ENCODE measurements at regions not wholly inside any gene's neighbourhood (a gene's known extent, or its start where the extent isn't known, plus 50 kb on each side); places are given as distances from the start of the nearest gene placed in this dataset.

DNA sequence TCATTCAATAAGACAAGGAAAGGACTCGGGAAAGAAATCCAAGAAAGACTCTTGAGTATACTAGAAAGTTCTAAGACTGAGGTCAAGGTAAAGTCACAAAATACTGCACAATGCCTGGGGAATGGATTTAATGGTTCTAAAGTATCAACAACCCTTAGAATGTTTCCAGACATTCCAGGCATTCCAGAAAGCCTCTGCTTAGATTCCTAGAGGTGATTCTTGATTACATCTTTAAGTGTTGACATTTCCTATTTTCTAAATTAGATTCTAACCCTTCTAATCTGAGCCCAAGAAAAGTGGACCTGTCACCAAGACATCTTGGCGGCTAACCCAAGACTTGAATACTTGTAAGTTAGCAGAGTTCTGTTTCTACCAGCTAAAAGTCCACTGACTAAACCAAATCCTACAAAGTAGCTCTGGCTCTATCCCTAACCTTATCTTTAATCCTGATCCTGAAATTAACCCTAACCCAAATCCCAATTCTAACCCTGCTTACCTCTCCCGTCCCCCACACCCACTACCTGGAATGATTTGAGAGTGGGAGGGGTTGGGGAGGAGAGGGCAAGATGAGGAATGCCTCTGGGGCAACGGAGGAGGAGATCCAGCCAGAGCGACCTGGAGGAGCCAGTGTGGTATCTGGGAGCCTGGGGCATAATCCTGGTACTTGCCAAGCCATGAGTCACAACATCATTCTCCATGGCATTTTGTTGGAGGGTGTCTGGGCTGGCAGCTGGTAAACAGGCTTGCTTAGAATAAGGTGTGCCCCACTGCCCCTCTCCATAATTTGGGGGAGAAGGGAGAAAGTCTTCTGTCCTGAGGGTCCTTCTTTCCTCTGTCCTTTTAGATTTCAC lies 93.4 kb upstream of the HOXC13 start:
- TF ChIP-seq, protein P1, sequence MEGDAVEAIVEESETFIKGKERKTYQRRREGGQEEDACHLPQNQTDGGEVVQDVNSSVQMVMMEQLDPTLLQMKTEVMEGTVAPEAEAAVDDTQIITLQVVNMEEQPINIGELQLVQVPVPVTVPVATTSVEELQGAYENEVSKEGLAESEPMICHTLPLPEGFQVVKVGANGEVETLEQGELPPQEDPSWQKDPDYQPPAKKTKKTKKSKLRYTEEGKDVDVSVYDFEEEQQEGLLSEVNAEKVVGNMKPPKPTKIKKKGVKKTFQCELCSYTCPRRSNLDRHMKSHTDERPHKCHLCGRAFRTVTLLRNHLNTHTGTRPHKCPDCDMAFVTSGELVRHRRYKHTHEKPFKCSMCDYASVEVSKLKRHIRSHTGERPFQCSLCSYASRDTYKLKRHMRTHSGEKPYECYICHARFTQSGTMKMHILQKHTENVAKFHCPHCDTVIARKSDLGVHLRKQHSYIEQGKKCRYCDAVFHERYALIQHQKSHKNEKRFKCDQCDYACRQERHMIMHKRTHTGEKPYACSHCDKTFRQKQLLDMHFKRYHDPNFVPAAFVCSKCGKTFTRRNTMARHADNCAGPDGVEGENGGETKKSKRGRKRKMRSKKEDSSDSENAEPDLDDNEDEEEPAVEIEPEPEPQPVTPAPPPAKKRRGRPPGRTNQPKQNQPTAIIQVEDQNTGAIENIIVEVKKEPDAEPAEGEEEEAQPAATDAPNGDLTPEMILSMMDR (IDR thresholded peaks at IDR 0.05; ENCODE audit: low read depth, low read length) = no peak
- no peak for DNase-seq (ENCODE audit: low read depth, low spot score)
- Histone ChIP-seq H3K27ac (ENCODE audit: low read depth, low read length) (no peak overlapping the region), H3K27me3 (ENCODE audit: control insufficient read depth, insufficient read depth, low read length) (peaks cover 37% of the 10 kb centered on the region), H3K4me3 (ENCODE audit: low read depth, low read length) (no peak overlapping the region), H3K9me3 (ENCODE audit: control insufficient read depth, insufficient read depth, low read length) (no peaks in the 10 kb centered on the region)
- POLR2A ChIA-PET = no interaction called here
- CTCF ChIA-PET = no interaction called here

DNA sequence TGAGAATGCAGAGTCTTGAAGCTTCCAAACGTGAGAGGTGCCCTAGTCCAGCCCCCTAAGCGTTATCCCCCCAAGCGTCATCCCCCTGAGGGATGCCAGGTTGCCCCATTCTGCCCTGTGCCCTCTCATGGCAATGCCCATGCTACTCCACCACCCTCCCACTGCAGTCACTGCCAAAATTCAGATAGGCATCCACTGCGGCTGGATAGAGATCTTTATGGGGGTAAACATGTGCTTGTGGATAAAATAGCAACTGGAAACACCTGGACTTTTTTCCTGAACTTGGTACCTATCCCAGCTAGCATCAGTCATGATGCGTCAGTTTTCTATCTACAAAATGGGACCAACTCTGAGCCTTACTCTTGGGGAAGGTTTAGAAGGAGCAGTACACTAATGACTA lies 92.7 kb upstream of the HOXC13 start:
- no peak for DNase-seq (ENCODE audit: low read depth, low spot score)
- H3K27ac ChIP-seq (ENCODE audit: low read depth, low read length) = no peak overlapping the region
- CTCF ChIA-PET = no interaction called here
- H3K4me3 ChIP-seq (ENCODE audit: low read depth, low read length) = no peak overlapping the region
- POLR2A ChIA-PET = no interaction called here
- H3K9me3 ChIP-seq (ENCODE audit: control insufficient read depth, insufficient read depth, low read length) = no peaks in the 10 kb centered on the region
- H3K27me3 ChIP-seq (ENCODE audit: control insufficient read depth, insufficient read depth, low read length) = peaks cover 39% of the 10 kb centered on the region
- TF ChIP-seq, protein P1 (IDR thresholded peaks at IDR 0.05; ENCODE audit: low read depth, low read length) = no peak

DNA sequence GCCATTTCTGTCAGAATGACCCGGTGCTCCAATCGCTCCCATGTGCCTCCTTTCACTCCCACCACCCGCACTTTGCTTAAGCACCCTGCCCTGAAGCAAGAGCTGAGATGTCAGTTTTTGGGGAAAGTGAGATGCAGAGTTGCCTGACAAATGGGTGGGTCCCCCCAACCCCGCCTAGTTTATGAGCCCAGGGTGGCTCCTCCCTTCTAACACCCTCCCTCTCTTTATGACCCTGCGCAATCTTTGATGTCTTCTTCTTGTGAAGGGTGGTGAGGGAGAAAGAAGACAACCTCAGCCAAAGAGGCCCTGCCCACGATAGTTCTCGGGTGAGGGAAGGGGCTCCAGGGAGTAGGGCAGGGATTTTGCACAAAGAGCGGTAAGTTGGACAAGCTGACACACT lies 89.5 kb upstream of the HOXC13 start:
- Histone ChIP-seq H3K27ac (ENCODE audit: low read depth, low read length) (no peak overlapping the region), H3K27me3 (ENCODE audit: control insufficient read depth, insufficient read depth, low read length) (peaks cover 26% of the 10 kb centered on the region), H3K9me3 (ENCODE audit: control insufficient read depth, insufficient read depth, low read length) (no peaks in the 10 kb centered on the region), H3K4me3 (ENCODE audit: low read depth, low read length) (no peak overlapping the region)
- ChIA-PET POLR2A (no interaction called here), CTCF (no interaction called here)
- no peak for DNase-seq (ENCODE audit: low read depth, low spot score)
- TF ChIP-seq, protein P1 (IDR thresholded peaks at IDR 0.05; ENCODE audit: low read depth, low read length) = no peak

DNA sequence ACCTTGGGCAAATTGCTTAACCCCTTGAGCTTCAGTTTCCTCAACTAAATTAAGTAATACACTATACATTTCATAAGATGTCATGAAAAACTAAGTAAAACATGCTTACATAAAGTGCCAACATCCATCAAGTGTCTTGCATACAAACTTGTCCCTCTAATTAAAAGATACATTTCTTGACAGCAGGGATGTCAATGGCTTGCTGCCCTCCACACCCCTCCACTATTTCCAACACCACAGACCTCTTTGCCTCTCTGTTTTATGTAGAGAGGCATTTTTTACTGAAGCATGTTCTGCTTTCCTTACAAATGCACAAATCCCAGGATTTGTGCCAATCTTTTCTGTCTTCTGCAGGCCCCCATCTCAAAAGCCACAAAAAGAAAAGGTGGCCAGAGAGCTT lies 89.0 kb upstream of the HOXC13 start:
- H3K27me3 ChIP-seq (ENCODE audit: control insufficient read depth, insufficient read depth, low read length) = peaks cover 26% of the 10 kb centered on the region

DNA sequence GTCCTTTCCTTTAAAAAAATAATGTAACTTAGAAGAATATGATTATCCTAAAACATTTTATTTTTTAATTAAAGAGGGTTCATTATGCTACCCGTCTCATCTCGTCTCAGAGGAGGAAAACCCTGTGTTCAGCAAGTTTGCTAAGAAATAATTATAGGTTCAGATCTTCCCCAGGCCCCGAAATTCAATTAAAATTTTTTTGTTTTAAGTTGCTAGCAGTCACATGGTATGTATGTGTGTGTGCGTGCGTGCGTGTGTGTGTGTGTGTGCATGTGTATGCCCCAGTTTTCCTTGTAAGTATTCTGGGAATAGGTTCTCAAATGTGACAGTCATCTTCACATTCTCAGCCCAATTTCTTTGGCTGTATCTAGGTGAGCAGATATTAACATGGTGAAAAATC lies 86.6 kb upstream of the HOXC13 start:
- ChIA-PET POLR2A (no interaction called here), CTCF (no interaction called here)
- TF ChIP-seq, protein P1 (IDR thresholded peaks at IDR 0.05; ENCODE audit: low read depth, low read length) = no peak
- H3K27ac ChIP-seq (ENCODE audit: low read depth, low read length) = no peak overlapping the region
- H3K27me3 ChIP-seq (ENCODE audit: control insufficient read depth, insufficient read depth, low read length) = peaks cover 24% of the 10 kb centered on the region
- no peak for DNase-seq (ENCODE audit: low read depth, low spot score)
- no peak overlapping the region for H3K4me3 ChIP-seq (ENCODE audit: low read depth, low read length)
- no peaks in the 10 kb centered on the region for H3K9me3 ChIP-seq (ENCODE audit: control insufficient read depth, insufficient read depth, low read length)

More for the DNA sequence above, 89.0 kb upstream of the HOXC13 start:
- DNase-seq (ENCODE audit: low read depth, low spot score) = no peak
- no peak overlapping the region for H3K4me3 ChIP-seq (ENCODE audit: low read depth, low read length)
- H3K27ac ChIP-seq (ENCODE audit: low read depth, low read length) = no peak overlapping the region
- ChIA-PET CTCF (no interaction called here), POLR2A (no interaction called here)
- TF ChIP-seq, protein P1 (IDR thresholded peaks at IDR 0.05; ENCODE audit: low read depth, low read length) = no peak
- no peaks in the 10 kb centered on the region for H3K9me3 ChIP-seq (ENCODE audit: control insufficient read depth, insufficient read depth, low read length)
